HG03280 (cell line): ENCODE measurements at regions not wholly inside any gene's neighbourhood (a gene's known extent, or its start where the extent isn't known, plus 50 kb on each side); places are given as distances from the start of the nearest gene placed in this dataset.

Source experiments
- ATAC-seq: cut with Tn5 transposase; IDR thresholded peaks from one replicate; pipeline ENCODE4 v1.9.1; 2021; ENCODE audit warnings: mild to moderate bottlenecking, moderate library complexity; ENCODE audit not compliant: unreplicated experiment

DNA sequence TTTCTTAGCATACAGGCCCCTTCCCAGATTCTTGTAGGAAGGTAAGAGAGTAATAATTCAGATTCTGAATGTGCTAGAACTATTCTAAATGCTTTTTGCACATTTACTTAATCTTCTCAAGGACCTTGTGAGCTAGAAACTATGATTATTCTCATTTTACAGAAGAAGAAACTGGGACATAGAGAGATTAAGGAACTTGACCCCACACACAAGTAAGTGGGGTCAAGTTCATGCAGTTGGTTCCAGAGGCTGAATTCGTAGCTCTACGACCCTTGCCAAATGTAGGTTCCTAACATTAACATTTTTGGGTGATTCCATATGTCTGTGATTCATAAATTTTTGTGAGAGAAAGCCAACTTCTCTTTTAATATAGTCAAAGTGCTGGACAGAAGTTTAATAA is 238.1 kb downstream of the LACC1 start:
- ATAC-seq, result no peak

DNA sequence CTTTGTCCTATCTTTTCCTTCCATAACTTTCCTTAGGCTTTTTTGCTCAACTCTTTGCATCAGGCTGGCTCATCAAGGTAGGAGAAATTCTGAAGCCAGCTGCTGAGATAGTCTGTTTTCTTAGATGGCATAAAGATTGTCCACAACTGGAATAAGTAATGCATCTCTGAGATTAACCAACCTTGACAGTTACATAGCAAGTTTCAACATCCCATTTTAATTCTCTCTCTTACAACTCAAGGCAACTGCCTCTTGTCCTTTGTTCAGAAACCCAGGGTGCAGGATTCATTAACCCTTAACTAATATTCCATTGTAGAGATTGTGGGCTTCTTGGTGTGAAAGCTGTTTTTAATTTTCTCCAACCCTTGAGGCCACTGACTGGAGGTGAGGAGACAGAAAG is 239.2 kb downstream of the LACC1 start:
- no peak for ATAC-seq

DNA sequence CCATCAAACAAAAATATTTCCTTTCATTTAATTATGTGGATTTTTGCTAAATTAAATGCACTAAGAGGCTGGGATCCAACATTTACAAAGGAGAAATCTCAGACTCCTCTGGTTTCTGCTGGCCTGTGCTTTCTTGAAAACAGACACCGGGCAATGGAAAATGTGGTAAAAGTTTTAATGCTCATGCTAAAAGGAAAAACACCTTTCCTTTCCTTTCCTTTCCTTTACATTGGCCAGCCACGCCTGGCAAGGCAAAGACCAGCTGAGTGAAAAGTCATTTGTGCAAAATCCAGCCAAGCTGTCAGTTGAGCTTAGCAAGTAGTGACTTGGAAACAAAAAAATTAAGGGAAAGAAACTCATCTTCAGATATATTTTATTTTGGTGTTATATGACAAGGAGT is 240.3 kb downstream of the LACC1 start:
- ATAC-seq, result no peak

- ATAC-seq, result no peak
Observed at GRCh38 chr13:44120849-44121755, 241.4 kb downstream of the LACC1 start.

- no peak for ATAC-seq
Observed at GRCh38 chr13:44124352-44124751, 244.6 kb downstream of the LACC1 start.

DNA sequence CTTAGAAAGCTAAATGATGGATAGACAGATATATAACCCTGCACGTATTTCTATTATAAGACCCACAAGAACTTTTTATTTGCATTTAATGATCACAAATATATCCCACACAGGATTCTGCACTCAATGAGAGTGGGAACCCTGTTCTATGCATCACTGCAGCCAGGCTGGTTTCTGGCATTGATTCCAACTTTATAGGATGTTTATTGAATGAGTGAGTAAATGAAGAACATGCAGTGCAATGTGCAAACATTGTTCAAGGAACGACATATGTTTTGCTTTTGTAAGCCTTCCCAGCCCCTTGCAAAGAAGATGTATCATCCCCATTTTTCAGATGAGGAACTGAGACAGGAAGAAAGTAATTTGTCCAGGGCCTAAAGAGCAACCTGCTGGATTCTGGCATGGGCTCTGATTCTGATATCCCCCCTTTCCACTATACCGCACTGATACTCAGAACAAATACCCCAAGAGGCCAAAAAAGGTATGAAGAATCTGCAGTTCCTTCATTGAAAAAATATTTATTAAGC is 246.3 kb downstream of the LACC1 start:
- ATAC-seq, result no peak

- no peak for ATAC-seq
Observed at GRCh38 chr13:44128552-44129001, 245.0 kb upstream of the SERP2 start.

- no peak for ATAC-seq
Observed at GRCh38 chr13:44129418-44129817, 244.2 kb upstream of the SERP2 start.

GRCh38 chr13:44131069-44131614 is 242.5 kb upstream of the SERP2 start:
- no peak for ATAC-seq

DNA sequence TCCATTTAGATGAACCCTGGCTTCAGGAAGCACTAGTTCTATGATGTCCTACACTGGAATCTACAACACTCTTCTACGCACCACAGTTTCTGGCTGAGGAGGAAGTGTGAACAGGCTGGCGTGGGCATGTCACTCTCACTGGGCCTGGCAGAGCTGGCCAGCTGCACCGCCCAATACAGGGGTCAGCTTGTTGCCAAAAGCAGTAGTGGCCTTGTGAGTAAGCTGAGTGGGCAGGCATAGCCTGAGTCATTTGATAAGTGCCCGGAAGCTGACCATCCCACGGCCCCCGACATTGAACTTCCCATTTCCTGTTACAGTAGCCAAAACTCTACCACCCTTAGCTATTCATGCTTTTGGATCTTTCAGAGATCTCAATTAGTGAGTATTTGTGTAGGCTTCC is 240.9 kb upstream of the SERP2 start:
- ATAC-seq, result no peak

GRCh38 chr13:44133626-44134025 is 240.0 kb upstream of the SERP2 start:
- ATAC-seq, result no peak

DNA sequence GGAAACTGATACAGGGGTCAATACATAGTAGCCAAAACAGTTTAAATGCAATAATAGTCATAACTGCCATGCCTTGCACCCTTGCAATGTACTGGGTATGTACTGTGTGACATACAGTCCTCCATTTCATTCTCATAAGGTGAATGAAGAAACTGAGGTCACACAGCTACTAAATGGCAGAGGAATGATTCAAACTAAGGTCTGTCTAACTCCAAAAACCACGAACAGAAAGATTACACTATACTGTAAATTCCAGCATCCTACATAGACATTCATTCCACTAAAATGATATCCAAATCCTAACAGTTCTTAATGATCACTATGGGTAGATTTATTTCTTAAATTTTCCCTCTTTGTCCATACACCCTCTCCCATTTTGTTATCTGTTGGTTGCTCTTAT is 238.1 kb upstream of the SERP2 start:
- ATAC-seq, result no peak

DNA sequence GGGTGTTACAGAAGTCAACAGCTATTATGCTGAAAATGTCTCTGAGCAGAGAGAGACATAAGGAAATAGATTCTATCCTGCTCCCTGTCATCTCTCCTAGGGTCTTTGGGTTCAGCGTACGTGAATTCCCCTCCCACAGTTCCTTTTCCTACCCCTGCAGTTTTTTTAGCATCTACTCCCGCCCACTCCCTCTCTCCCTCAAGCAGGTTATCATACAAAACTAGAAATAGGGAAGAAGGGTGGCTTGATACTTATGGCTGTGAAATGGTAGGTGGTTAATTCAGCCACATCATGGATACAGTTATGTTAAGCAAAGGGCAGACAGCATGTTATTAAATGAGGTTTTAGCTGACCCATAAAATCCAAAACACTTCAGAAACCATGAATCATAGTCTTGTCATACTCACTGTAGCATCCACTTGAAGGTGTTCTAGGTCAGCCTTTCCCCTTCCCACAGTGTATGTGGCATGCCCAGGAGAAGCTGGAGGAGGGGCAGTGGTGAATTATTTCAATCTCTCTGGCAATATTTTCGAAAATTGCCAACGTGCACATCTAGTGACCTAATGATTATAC is 236.8 kb upstream of the SERP2 start:
- ATAC-seq, result no peak

DNA sequence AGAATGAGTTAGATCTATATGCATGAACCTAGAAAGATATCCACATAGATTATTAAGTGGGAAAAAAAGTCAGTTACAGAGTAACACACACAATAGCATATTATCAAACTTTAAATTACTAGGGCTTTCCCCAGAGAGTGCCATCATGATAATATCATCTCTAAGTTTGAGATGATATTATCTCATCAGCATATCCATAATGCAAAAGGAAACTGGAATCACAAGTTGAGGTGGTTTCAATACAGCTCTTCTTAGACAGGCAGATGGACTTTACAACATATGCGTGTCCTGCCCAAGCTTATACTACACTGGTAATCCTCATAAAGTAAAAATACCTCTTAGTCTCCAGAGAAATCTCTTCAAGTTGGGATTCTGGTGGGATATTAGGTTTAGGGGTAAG is 236.2 kb upstream of the SERP2 start:
- no peak for ATAC-seq

DNA sequence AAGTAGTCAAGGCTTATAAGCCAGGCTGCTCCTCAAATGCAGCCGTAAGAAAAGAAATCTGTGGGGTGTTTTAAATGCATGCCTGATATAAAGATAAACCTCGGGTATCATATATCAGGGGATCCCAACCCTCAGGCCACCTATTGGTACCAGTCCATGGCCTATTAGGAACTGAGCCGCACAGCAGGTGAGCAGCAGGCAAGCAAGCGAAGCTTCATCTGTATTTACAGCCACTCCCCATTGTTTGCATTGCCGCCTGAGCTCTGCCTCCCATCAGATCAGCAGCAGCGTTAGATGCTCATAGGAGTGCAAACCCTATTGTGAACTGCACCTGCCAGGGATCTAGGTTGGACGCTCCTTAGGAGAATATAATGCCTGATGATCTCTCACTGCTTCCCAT is 233.5 kb upstream of the SERP2 start:
- ATAC-seq, result no peak

DNA sequence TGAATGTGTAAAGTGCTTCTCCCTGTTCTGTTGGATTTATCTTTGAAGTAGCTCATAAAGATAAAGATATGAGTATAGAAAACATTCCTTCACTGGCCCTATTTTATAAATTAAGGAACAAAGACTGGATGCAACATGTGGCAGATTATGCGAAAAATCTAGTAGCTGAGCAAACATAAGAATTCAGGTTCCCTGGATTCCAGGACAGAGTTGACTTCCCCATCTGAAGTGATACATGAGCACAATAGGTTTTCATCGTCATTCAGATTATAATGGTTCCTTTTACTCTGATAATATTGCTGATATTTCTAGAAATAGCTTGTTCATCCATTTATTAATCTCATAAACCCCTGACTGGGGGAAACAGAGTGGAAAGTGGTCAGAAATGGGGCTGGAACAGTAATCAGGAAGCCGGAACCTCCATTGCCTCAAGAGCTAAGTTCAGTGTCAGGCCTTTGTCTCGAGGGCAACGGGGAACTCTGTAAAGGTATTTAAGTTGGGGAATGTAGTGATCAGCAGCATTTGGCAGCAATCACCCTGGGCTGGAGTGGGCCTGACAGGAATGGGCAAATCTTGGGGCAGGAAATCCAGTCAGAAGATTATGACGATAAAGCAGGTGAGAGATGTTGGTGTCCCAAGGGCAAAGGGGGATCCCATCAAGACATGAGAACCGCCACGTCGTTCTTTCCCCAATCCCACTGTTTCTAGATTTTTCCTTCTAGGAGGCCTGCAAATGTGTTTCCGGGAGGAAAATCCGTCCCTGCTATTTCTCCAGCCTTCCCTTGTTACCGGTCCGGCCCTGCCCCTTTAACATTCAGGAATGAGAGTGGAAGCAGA is 232.5 kb upstream of the SERP2 start:
- ATAC-seq, result no peak

- ATAC-seq, result peak; percentile 100
Observed at GRCh38 chr13:44141725-44142539, 231.7 kb upstream of the SERP2 start.

- ATAC-seq, result no peak
Observed at GRCh38 chr13:44142540-44142867, 231.1 kb upstream of the SERP2 start.

- no peak for ATAC-seq
Observed at GRCh38 chr13:44142941-44143665, 230.5 kb upstream of the SERP2 start.

- no peak for ATAC-seq
Observed at GRCh38 chr13:44146138-44146537, 227.5 kb upstream of the SERP2 start.
